A549 (cell line): ENCODE measurements at regions not wholly inside any gene's neighbourhood (a gene's known extent, or its start where the extent isn't known, plus 50 kb on each side); places are given as distances from the start of the nearest gene placed in this dataset.

Experiments
- CTCF ChIP-seq: fragments of >200 bp; sonication (Bioruptor Twin); formaldehyde crosslinking; IDR thresholded peaks from 3 replicates; pipeline ENCODE4 v1.5.1; 2016
- EP300 ChIP-seq, 2 experiments: fragments of >200 bp; sonication (Bioruptor Twin); formaldehyde crosslinking; IDR thresholded peaks; 2 replicates in 1 of 2; 3 replicates in 1 of 2; pipeline ENCODE4 v1.6.1; 2016 to 2017

DNA sequence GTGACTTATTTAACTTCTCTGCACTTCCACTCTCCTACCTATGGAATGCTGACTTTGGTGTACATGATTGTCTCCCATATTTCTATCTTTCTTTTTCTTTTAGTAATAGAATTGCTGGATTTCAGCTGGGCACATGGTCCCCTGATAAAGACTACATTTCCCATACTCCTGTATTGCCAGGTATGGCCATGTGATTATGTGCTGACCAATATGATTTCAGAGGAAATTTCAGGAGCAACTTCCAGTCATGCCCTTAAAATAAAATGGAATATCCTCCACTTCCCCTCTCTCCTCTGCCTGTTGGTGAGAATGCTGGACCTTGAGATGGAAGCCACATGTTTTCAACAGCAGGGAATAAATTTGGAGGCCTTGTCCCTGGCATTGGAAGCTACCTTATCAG lies 130.7 kb upstream of the IGSF21 start:
- TF ChIP-seq EP300 (IDR thresholded peaks at IDR 0.05) (no peak), CTCF (no peak)
